DMS53 treated with DMSO at 0.1 percent for 48 hours (cell line): ENCODE measurements at regions not wholly inside any gene's neighbourhood (a gene's known extent, or its start where the extent isn't known, plus 50 kb on each side); places are given as distances from the start of the nearest gene placed in this dataset.
A peak's percentile ranks its signal among the peaks of the same experiment; 100 is the strongest.

ENCODE experiments used
- DNase-seq: peaks from one replicate; lab custom pipeline; 2025; ENCODE audit not compliant: unreplicated experiment; lab: John Stamatoyannopoulos, UW

- DNase-seq: no peak
Measured at GRCh38 chr2:41826921-41827320, 220.9 kb upstream of the PKDCC start.

- no peak for DNase-seq
Measured at GRCh38 chr2:41827354-41827971, 220.4 kb upstream of the PKDCC start.

- DNase-seq: no peak
Measured at GRCh38 chr2:41828052-41828643, 219.7 kb upstream of the PKDCC start.

- DNase-seq: no peak
Measured at GRCh38 chr2:41829052-41829451, 218.8 kb upstream of the PKDCC start.

GRCh38 chr2:41830600-41830999 lies 217.2 kb upstream of the PKDCC start:
- no peak for DNase-seq

GRCh38 chr2:41832218-41832617 lies 215.6 kb upstream of the PKDCC start:
- no peak for DNase-seq

GRCh38 chr2:41835401-41835800 lies 212.4 kb upstream of the PKDCC start:
- DNase-seq: no peak

GRCh38 chr2:41836948-41837347 lies 210.9 kb upstream of the PKDCC start:
- DNase-seq: no peak

GRCh38 chr2:41837610-41838009 lies 210.2 kb upstream of the PKDCC start:
- no peak for DNase-seq

- DNase-seq: peak; percentile 86
Measured at GRCh38 chr2:41840702-41841551, 206.9 kb upstream of the PKDCC start.

- no peak for DNase-seq
Measured at GRCh38 chr2:41846962-41847361, 200.9 kb upstream of the PKDCC start.

GRCh38 chr2:41847744-41848441 lies 199.9 kb upstream of the PKDCC start:
- no peak for DNase-seq

GRCh38 chr2:41851554-41851953 lies 196.3 kb upstream of the PKDCC start:
- no peak for DNase-seq

- DNase-seq: peak; percentile 26
Measured at GRCh38 chr2:41853427-41854191, 194.2 kb upstream of the PKDCC start.

GRCh38 chr2:41854227-41854626 lies 193.6 kb upstream of the PKDCC start:
- no peak for DNase-seq

- DNase-seq: no peak
Measured at GRCh38 chr2:41856946-41857345, 190.9 kb upstream of the PKDCC start.

GRCh38 chr2:41859615-41860514 lies 188.0 kb upstream of the PKDCC start:
- DNase-seq: peak; percentile 17

- no peak for DNase-seq
Measured at GRCh38 chr2:41863062-41863461, 184.8 kb upstream of the PKDCC start.

GRCh38 chr2:41865263-41865662 lies 182.6 kb upstream of the PKDCC start:
- DNase-seq: no peak

GRCh38 chr2:41867553-41867952 lies 180.3 kb upstream of the PKDCC start:
- DNase-seq: no peak
